ENCODE measurements at regions not wholly inside any gene's neighbourhood (a gene's known extent, or its start where the extent isn't known, plus 50 kb on each side); places are given as distances from the start of the nearest gene placed in this dataset.

DNA sequence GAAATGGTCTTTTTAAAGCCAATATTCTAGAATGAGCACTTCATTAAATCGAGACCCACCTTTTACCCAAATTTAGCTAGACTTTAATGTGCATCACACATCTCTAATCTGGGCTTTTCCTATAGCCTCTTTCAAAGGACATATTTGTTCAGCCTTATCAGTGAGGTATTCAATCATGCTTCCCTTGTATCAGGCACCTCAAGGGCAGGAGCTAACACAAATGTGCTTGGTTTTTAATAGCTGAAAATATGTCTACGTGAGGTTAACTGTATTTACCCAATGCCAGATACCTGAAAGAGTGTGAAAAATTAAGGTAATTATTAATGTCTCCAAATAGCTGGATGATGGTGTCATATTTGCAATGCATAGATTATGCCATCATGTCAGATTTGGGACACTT, 203.9 kb downstream of the SNX10 start:
- intact Hi-C loops (cut with DNase I) = no loop called here
- H3K4me1 ChIP-seq (ENCODE audit: insufficient read depth) = no peaks in the 10 kb centered on the region
- H3K27ac ChIP-seq = no peak overlapping the region
- no peaks in the 10 kb centered on the region for H3K9me3 ChIP-seq
- DNase-seq = no peak
- TF ChIP-seq EP300 (IDR thresholded peaks at IDR 0.05) (no peak), POLR2A (IDR thresholded peaks at IDR 0.05) (no peak)
- TF ChIP-seq, protein P1, sequence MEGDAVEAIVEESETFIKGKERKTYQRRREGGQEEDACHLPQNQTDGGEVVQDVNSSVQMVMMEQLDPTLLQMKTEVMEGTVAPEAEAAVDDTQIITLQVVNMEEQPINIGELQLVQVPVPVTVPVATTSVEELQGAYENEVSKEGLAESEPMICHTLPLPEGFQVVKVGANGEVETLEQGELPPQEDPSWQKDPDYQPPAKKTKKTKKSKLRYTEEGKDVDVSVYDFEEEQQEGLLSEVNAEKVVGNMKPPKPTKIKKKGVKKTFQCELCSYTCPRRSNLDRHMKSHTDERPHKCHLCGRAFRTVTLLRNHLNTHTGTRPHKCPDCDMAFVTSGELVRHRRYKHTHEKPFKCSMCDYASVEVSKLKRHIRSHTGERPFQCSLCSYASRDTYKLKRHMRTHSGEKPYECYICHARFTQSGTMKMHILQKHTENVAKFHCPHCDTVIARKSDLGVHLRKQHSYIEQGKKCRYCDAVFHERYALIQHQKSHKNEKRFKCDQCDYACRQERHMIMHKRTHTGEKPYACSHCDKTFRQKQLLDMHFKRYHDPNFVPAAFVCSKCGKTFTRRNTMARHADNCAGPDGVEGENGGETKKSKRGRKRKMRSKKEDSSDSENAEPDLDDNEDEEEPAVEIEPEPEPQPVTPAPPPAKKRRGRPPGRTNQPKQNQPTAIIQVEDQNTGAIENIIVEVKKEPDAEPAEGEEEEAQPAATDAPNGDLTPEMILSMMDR (IDR thresholded peaks at IDR 0.05) = no peak
- H3K4me3 ChIP-seq = no peak overlapping the region
- no peaks in the 10 kb centered on the region for H3K36me3 ChIP-seq
- H3K27me3 ChIP-seq = no peaks in the 10 kb centered on the region
- 68 to 79% (median 69%) methylated on average over 2 of the region's 2 CpGs for WGBS, 3 donors

DNA sequence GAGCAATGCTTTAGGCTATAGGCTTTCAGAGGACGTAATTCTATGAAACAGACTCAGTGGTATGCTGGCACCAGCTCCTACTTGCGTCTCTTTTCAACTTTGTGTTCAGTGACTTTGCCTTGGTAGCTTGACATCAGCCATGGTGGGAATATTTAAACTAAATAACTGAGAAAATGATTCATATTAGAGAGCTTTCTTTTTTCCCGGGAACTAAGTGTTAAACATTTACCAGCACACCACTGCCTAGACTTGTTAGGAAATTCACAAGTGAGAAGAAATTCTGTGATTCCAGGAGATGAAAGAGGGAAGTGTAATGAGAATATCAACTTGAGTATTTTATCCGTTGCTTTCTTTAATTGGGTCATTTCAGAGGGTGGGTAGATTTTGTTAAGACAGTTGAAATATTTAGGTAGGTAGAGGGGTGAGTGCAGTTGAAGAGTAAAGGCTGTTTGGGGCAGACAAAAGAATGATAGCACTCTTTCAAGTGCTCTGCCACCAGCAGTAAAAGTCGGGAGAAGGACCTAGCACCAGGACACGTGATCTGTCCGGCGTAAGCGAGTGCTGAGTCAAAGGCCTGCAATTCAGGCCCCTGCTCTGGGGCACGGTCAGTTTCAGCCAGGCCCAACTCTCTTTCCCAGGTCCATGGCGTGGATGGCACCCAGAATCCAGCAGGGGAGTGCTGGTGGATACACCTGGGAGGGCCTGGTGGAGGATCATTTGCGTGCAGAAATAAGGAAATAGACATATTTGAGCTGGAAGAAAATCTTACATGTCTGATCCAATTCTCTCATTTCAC, 206.3 kb downstream of the SNX10 start:
- Histone ChIP-seq H3K9me3 (no peaks in the 10 kb centered on the region), H3K36me3 (no peaks in the 10 kb centered on the region), H3K4me3 (no peak overlapping the region), H3K4me1 (ENCODE audit: insufficient read depth) (no peaks in the 10 kb centered on the region), H3K27me3 (no peaks in the 10 kb centered on the region), H3K27ac (no peak overlapping the region)
- 82 to 84% (median 82%) methylated on average over 12 of the region's 12 CpGs for WGBS, 3 donors
- no peak for DNase-seq
- no peak for TF ChIP-seq POLR2A (IDR thresholded peaks at IDR 0.05)
- TF ChIP-seq, protein P1 (IDR thresholded peaks at IDR 0.05) = no peak
- TF ChIP-seq EP300 (IDR thresholded peaks at IDR 0.05) = no peak
- intact Hi-C loops (cut with DNase I) = no loop called here

DNA sequence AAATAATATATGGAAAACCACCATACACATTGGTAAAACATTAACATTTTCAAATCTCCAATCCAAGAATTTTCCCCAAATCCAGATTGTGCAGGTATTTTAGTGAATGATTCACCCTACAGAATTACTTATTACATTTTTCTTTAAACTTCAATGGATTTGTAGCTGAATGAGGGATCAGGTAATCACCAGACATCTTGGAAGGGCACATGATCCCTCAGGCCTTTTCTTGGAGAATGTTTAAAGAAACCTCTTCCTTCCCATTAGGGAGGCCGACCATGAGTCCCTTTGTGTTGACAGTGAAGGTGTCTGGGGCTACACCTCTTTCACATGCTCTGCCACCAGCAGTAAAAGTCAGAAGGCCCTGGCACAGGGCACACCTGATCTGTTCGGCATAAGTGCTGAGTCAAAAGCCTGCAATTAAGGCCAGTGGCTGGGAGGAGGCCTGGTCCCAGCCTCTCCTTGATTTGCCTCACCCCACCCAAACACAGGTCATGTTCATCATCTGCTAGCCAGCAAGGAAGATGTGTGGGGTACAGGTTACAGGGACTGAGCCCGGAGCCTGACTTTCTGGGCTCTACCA, 207.7 kb downstream of the SNX10 start:
- intact Hi-C loops (cut with DNase I) = no loop called here
- TF ChIP-seq, protein P1 (IDR thresholded peaks at IDR 0.05) = no peak
- TF ChIP-seq POLR2A (IDR thresholded peaks at IDR 0.05) (no peak), EP300 (IDR thresholded peaks at IDR 0.05) (no peak)
- 89 to 94% (median 92%) methylated on average over 3 of the region's 3 CpGs for WGBS, 3 donors
- H3K27me3 ChIP-seq = no peaks in the 10 kb centered on the region
- no peaks in the 10 kb centered on the region for H3K36me3 ChIP-seq
- H3K27ac ChIP-seq = no peak overlapping the region
- no peaks in the 10 kb centered on the region for H3K9me3 ChIP-seq
- no peaks in the 10 kb centered on the region for H3K4me1 ChIP-seq (ENCODE audit: insufficient read depth)
- DNase-seq = no peak
- H3K4me3 ChIP-seq = no peak overlapping the region

DNA sequence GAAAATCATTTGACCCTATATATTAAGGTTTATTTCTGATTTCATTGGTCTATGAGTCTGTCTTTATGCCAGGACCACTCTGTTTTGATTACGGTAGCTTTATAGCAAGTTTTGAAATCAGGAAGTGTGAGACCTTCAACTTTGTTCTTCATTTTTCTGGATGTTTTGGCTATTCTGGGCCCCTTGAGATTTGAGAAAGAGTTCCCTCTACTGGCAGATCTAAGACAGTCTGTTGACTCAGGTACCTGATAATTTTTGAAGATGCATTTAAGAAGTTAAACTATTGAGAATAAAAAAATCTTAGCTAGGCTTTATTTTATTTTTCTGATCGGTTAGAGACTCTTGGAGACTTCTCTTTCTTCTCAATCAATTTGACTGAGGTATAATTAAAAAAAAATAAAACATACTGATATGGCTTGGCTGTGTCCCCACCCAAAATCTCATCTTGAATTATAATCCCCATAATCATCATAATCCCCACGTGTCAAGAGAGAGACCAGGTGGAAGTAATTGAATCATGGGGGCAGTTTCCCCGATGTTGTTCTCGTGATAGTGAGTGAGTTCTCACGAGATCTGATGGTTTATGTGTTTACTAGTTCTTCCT, 209.2 kb downstream of the SNX10 start:
- 64 to 69% (median 68%) methylated on average over 6 of the region's 6 CpGs for WGBS, 3 donors
- Histone ChIP-seq H3K27me3 (no peaks in the 10 kb centered on the region), H3K4me1 (ENCODE audit: insufficient read depth) (no peaks in the 10 kb centered on the region), H3K9me3 (no peaks in the 10 kb centered on the region), H3K27ac (no peak overlapping the region), H3K4me3 (no peak overlapping the region), H3K36me3 (no peaks in the 10 kb centered on the region)
- TF ChIP-seq, protein P1 (IDR thresholded peaks at IDR 0.05) = no peak
- TF ChIP-seq POLR2A (IDR thresholded peaks at IDR 0.05) = no peak
- no peak for TF ChIP-seq EP300 (IDR thresholded peaks at IDR 0.05)
- intact Hi-C loops (cut with DNase I) = no loop called here
- DNase-seq = no peak
